Endothelial cell of umbilical vein (primary cell): ENCODE measurements at regions not wholly inside any gene's neighbourhood (a gene's known extent, or its start where the extent isn't known, plus 50 kb on each side); places are given as distances from the start of the nearest gene placed in this dataset.

ENCODE experiments used
- BruUV-seq: library from RNA; stranded (reverse); fragments of 400-500 nt; replicated peaks from 2 replicates; lab custom pipeline; 2021; lab: Mats Ljungman, UMichigan
- CTCF ChIA-PET: fragments of 300-600, 350-600 bp; sonication (Branson Sonifier 250); formaldehyde crosslinking; loops from one replicate; lab custom pipeline; 2021; ENCODE audit warnings: antibody characterized with exemption, inconsistent platforms; lab: Charles Lee
- POLR2A ChIA-PET: fragments of 300-600, 350-600 bp; sonication (Branson Sonifier 250); formaldehyde crosslinking; loops from one replicate; lab custom pipeline; 2021; ENCODE audit warnings: antibody characterized with exemption, inconsistent platforms; lab: Charles Lee
- DNase-seq: peaks from one replicate; pipeline ENCODE4 v3.0.0-alpha.2; 2011; ENCODE audit warnings: low read depth, low spot score
- FAIRE-seq: peaks from 2 replicates; lab custom pipeline; 2011; peaks lifted over from hg19 to GRCh38; lab: Jason Lieb, UNC
- H2AFZ ChIP-seq: 2 replicates; pipeline ENCODE4 v1.6.0; 2012; ENCODE audit warnings: low read depth, low read length, control low read depth, inconsistent platforms
- H3K27ac ChIP-seq: 2 replicates; pipeline ENCODE4 v1.5.1; 2011; ENCODE audit warnings: low read depth, mild to moderate bottlenecking, control low read depth, low read length, moderate library complexity; ENCODE audit not compliant: insufficient read depth
- H3K27me3 ChIP-seq, 2 experiments: 2 replicates each; pipeline versions ENCODE4 v1.6.0 to v1.6.1; 2011; ENCODE audit warnings: low read length in 2 of 2, mixed read lengths in 1 of 2; ENCODE audit not compliant: control insufficient read depth in 2 of 2, insufficient read depth in 2 of 2
- H3K36me3 ChIP-seq, 2 experiments: 2 replicates in 1 of 2; 3 replicates in 1 of 2; pipeline ENCODE4 v1.5.1; 2011; ENCODE audit warnings: low read length in 2 of 2, mild to moderate bottlenecking in 1 of 2, moderate library complexity in 1 of 2; ENCODE audit not compliant: control insufficient read depth in 2 of 2, insufficient read depth in 2 of 2; ENCODE audit errors: extremely low read depth in 1 of 2
- H3K4me1 ChIP-seq: 3 replicates; pipeline ENCODE4 v1.5.1; 2011; ENCODE audit warnings: mild to moderate bottlenecking, low read length; ENCODE audit not compliant: control insufficient read depth, insufficient read depth; ENCODE audit errors: extremely low read depth
- H3K4me2 ChIP-seq: 2 replicates; pipeline ENCODE4 v1.6.1; 2011; ENCODE audit warnings: low read length, control low read depth, mixed read lengths; ENCODE audit not compliant: insufficient read depth
- H3K4me3 ChIP-seq, 3 experiments: fragments of 200-600 bp in 1 of 3; sonication (generic), shearing (Covaris generic) in 1 of 3; replicated peaks in 1 of 3; 2 replicates each; pipeline ENCODE4 v1.5.1; 2011 to 2016; ENCODE audit warnings: control low read depth in 3 of 3, low read length in 3 of 3, mild to moderate bottlenecking in 2 of 3, inconsistent platforms in 1 of 3, low read depth in 1 of 3, moderate library complexity in 1 of 3; ENCODE audit not compliant: insufficient read depth in 1 of 3
- H3K79me2 ChIP-seq: 2 replicates; pipeline ENCODE4 v1.6.0; 2012; ENCODE audit warnings: low read length, inconsistent platforms; ENCODE audit not compliant: control insufficient read depth, insufficient read depth
- H3K9ac ChIP-seq: replicated peaks from 2 replicates; pipeline ENCODE3; 2011; ENCODE audit warnings: low read length, control low read depth; ENCODE audit not compliant: insufficient read depth; ENCODE audit errors: extremely low read depth
- H3K9me1 ChIP-seq: replicated peaks from 3 replicates; pipeline ENCODE4 v1.6.0; 2011; ENCODE audit warnings: mild to moderate bottlenecking, low read length; ENCODE audit not compliant: control insufficient read depth, insufficient read depth; ENCODE audit errors: extremely low read depth
- H3K9me3 ChIP-seq: replicated peaks from 2 replicates; pipeline ENCODE4 v1.5.1; 2012; ENCODE audit warnings: low read length, inconsistent platforms; ENCODE audit not compliant: control insufficient read depth, insufficient read depth
- H4K20me1 ChIP-seq: replicated peaks from 2 replicates; pipeline ENCODE3; 2011; ENCODE audit warnings: mild to moderate bottlenecking, low read length; ENCODE audit not compliant: control insufficient read depth, insufficient read depth; ENCODE audit errors: extremely low read depth
- CTCF ChIP-seq, 2 donors: IDR thresholded peaks; 1 replicate in 1 of 2; 2 replicates in 1 of 2; pipeline ENCODE4 v1.5.1; 2011; ENCODE audit warnings: low read length in 2 of 2, mild to moderate bottlenecking in 2 of 2, moderate library complexity in 2 of 2, control low read depth in 1 of 2, inconsistent platforms in 1 of 2, low read depth in 1 of 2; ENCODE audit not compliant: insufficient read depth in 1 of 2; ENCODE audit errors: extremely low read depth in 1 of 2
- EZH2 ChIP-seq: IDR thresholded peaks from 2 replicates; pipeline ENCODE4 v1.6.1; 2012; ENCODE audit warnings: borderline replicate concordance, low read depth, mild to moderate bottlenecking, moderate library complexity, low read length, inconsistent platforms; ENCODE audit not compliant: severe bottlenecking
- FOS ChIP-seq: IDR thresholded peaks from 2 replicates; pipeline ENCODE4 v1.6.1; 2011; ENCODE audit warnings: mild to moderate bottlenecking, low read length, moderate library complexity, borderline replicate concordance; ENCODE audit not compliant: insufficient read depth
- GATA2 ChIP-seq: IDR thresholded peaks from 2 replicates; pipeline ENCODE4 v1.7.0; 2011; ENCODE audit warnings: low read depth, mild to moderate bottlenecking, moderate library complexity, mixed read lengths, low read length; ENCODE audit not compliant: insufficient read length, insufficient read depth
- JUN ChIP-seq: IDR thresholded peaks from 2 replicates; pipeline ENCODE4 v1.6.1; 2011; ENCODE audit warnings: borderline replicate concordance, low read depth; ENCODE audit not compliant: insufficient read length, insufficient read depth
- MYC ChIP-seq: IDR thresholded peaks from one replicate; pipeline ENCODE4 v1.6.1; 2011; ENCODE audit warnings: mild to moderate bottlenecking, low read depth, low read length
- POLR2A ChIP-seq: IDR thresholded peaks from 2 replicates; pipeline ENCODE4 v1.6.1; 2012; ENCODE audit warnings: low read depth, mild to moderate bottlenecking, control low read depth, low read length
- POLR2AphosphoS5 ChIP-seq: IDR thresholded peaks from 2 replicates; pipeline ENCODE4 v1.6.1; 2012; ENCODE audit warnings: low read depth, mild to moderate bottlenecking, control low read depth, low read length, moderate library complexity; ENCODE audit not compliant: insufficient read depth
- dilution Hi-C: fragments of 300-500 bp; cut with MboI; formaldehyde crosslinking; loops from one replicate; pipeline ENCODE4 v1.15.0; 2019; ENCODE audit warnings: low sequenced_read_pairs; ENCODE audit not compliant: extremely low pct_ligation_motif_present
- intact Hi-C: fragments of 100-400 bp; cut with micrococcal nuclease; formaldehyde crosslinking; loops from one replicate; pipeline ENCODE4 v1.10.0; 2022
- TF ChIP-seq, protein P1 (sequence below): IDR thresholded peaks from 2 replicates; pipeline ENCODE4 v1.6.1; 2011; ENCODE audit not compliant: insufficient read depth, insufficient read length

DNA sequence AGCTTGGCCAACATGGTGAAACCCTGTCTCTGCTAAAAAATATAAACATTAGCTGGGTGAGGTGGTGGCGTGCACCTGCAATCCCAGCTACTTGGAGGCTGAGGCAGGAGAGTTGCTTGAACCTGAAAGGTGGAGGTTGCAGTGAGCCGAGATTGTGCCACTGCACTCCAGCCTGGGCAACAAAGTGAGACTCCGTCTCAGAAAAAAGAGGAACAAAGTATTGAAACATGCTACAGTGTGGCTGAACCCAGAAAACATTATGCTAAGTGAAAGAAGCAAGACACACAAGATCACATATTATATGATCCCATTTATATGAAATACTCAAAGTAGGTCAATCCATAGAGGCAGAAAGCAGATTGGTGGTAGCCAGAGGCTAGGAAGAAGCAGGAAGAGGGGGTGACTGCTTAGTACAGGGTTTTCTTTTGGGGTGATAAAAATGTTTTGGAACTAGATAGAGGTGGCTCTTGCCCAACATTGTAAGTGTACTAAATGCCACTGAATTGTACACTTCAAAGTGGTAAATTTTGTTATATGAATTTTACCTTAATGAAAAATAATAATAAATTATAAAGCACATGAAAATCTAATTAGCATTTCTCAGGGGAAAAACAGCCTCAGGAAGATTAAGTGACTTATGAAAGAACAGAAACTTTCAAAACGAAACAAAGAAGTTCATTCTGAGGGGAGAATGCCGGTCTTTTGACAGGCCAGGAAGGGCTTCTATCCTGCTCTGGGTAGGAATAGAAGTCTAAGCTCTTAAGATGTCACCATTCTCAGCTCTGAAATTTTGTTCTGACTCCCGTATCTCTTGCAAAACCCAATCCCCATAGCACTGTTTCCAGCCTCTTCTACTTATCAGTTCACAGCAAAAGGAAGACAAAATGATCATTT is 161.1 kb upstream of the TBCA start:
- Histone ChIP-seq H3K27me3 (peaks cover 13 to 21% of the 10 kb centered on the region in 2 experiments), H3K4me1 (no peaks in the 10 kb centered on the region), H2AFZ (no peak overlapping the region), H4K20me1 (no peaks in the 10 kb centered on the region), H3K36me3 (no peaks in the 10 kb centered on the region), H3K9me1 (no peaks in the 10 kb centered on the region), H3K4me2 (no peak overlapping the region), H3K9me3 (no peaks in the 10 kb centered on the region), H3K4me3 (no peak overlapping the region), H3K79me2 (no peaks in the 10 kb centered on the region), H3K9ac (no peak overlapping the region), H3K27ac (no peak overlapping the region)
- FAIRE-seq, result no peak
- ChIA-PET POLR2A (no interaction called here), CTCF (interaction anchor here (1.1 to 1.4 kb wide), 2 partner anchors 8 to 25 kb away, joined by 3 read pairs; no protein-coding TSS in a partner anchor)
- TF ChIP-seq CTCF (IDR thresholded peaks at IDR 0.05; ENCODE audit: extremely low read depth in 1 of 2, insufficient read depth in 1 of 2, low read depth in 1 of 2, low read length in 2 of 2), result no peak
- no peak for TF ChIP-seq GATA2
- TF ChIP-seq MYC, result no peak
- TF ChIP-seq FOS, result no peak
- intact Hi-C loops, result no loop called here
- dilution Hi-C loops, result no loop called here
- BruUV-seq, result no TSS peak
- no peak for DNase-seq

GRCh38 chr5:77936365-77936693 is 160.2 kb upstream of the TBCA start:
- Histone ChIP-seq H3K36me3 (no peaks in the 10 kb centered on the region), H3K79me2 (no peaks in the 10 kb centered on the region), H3K27ac (no peak overlapping the region), H4K20me1 (no peaks in the 10 kb centered on the region), H3K4me2 (no peak overlapping the region), H3K4me3 (no peak overlapping the region), H3K27me3 (peaks cover 13 to 23% of the 10 kb centered on the region in 2 experiments), H3K9ac (no peak overlapping the region), H2AFZ (no peak overlapping the region), H3K9me1 (no peaks in the 10 kb centered on the region), H3K4me1 (no peaks in the 10 kb centered on the region), H3K9me3 (no peaks in the 10 kb centered on the region)
- dilution Hi-C loops, result no loop called here
- TF ChIP-seq CTCF (IDR thresholded peaks at IDR 0.05; ENCODE audit: extremely low read depth in 1 of 2, insufficient read depth in 1 of 2, low read depth in 1 of 2, low read length in 2 of 2) (no peak), MYC (no peak), JUN (no peak), POLR2AphosphoS5 (no peak), FOS (no peak), EZH2 (no peak), POLR2A (no peak), GATA2 (no peak)
- TF ChIP-seq, protein P1, sequence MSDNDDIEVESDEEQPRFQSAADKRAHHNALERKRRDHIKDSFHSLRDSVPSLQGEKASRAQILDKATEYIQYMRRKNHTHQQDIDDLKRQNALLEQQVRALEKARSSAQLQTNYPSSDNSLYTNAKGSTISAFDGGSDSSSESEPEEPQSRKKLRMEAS, result no peak
- DNase-seq (no peak), FAIRE-seq (no peak)
- BruUV-seq, result no TSS peak
- ChIA-PET POLR2A (no interaction called here), CTCF (interaction anchor here (1.1 kb wide), 1 partner anchor 9 kb away, joined by 3 read pairs; no protein-coding TSS in a partner anchor)
- intact Hi-C loops, result no loop called here
